ENCODE measurements at regions not wholly inside any gene's neighbourhood (a gene's known extent, or its start where the extent isn't known, plus 50 kb on each side); places are given as distances from the start of the nearest gene placed in this dataset.

DNA sequence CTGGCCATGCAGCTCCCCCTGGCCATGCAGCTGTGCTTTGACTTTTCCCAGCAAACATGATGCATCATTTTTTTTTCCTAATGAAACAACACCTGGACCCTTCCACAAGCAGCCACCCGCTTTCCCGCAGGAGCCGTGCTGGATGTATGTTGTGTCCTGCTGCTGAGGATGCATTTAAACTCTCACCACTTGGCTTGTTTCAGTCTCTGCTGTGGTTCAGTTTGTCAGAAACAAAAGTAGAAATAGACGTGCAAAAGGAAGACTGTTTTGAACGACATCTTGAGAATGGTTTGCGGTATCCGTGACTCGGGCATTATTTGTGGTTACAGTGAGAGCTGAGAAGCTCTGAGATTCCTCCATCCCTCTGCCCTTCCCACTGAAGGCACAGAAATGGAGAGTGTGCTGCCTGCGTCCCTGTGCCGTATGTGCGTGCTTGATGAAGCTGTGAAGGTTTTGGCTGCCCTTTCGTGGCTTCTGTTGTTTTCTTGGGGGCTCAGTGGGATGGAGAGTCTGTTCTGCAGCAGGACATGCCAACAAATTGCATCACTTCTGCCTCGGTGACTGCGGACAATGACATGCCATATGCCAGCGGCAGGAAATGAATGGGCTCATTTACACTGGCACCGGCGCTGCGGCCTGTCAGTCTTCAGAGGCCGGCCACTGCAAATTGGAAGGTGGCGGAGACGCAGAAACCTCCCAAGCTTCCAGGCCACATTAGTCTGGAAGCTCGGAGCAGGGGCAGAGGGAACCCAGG lies 417.7 kb upstream of the SALL3 start:
- no peak for DNase-seq
- Histone ChIP-seq H3K27me3 (peaks cover 0 to 4% of the 10 kb centered on the region in 2 donors), H3K4me1 (no peaks in the 10 kb centered on the region), H3K9me3 (no peaks in the 10 kb centered on the region), H3K27ac (no peak overlapping the region), H3K4me3 (no peak overlapping the region), H3K36me3 (no peaks in the 10 kb centered on the region)
- intact Hi-C loops (cut with DNase I; ENCODE audit: low total_unique reads), result no loop called here
- no peak for TF ChIP-seq CTCF (IDR thresholded peaks at IDR 0.05)

GRCh38 chr18:78562531-78562961 lies 417.1 kb upstream of the SALL3 start:
- Histone ChIP-seq H3K9me3 (no peaks in the 10 kb centered on the region), H3K36me3 (no peaks in the 10 kb centered on the region), H3K4me1 (no peaks in the 10 kb centered on the region), H3K27ac (no peak overlapping the region), H3K27me3 (peaks cover 0 to 4% of the 10 kb centered on the region in 2 donors), H3K4me3 (no peak overlapping the region)
- DNase-seq, result no peak
- TF ChIP-seq CTCF (IDR thresholded peaks at IDR 0.05), result no peak
- intact Hi-C loops (cut with DNase I; ENCODE audit: low total_unique reads), result no loop called here

DNA sequence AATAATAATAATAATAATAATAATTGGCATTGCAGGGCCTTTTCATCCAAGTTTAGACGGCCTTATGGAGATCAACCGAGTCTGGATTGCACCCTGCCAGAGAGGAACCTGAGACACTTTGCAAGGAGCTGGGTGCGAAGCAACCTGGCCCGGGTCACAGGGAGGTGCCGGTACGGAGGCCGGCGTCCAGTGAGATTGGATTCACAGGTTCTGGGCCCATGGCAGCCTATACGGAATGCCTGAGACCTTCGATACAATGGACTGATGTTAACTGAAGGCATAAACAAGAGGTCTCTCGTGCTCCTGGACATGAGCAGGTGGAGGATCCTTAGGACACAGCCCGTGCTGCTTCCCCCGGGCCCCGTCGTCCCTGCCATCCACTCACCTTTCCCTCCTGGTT lies 416.5 kb upstream of the SALL3 start:
- no peaks in the 10 kb centered on the region for H3K9me3 ChIP-seq
- intact Hi-C loops (cut with DNase I; ENCODE audit: low total_unique reads), result no loop called here
- no peaks in the 10 kb centered on the region for H3K36me3 ChIP-seq
- H3K27ac ChIP-seq, result no peak overlapping the region
- peaks cover 0 to 4% of the 10 kb centered on the region in 2 donors for H3K27me3 ChIP-seq
- no peak overlapping the region for H3K4me3 ChIP-seq
- no peaks in the 10 kb centered on the region for H3K4me1 ChIP-seq
- DNase-seq, result no peak
- no peak for TF ChIP-seq CTCF (IDR thresholded peaks at IDR 0.05)

GRCh38 chr18:78564030-78564429 lies 415.6 kb upstream of the SALL3 start:
- H3K4me3 ChIP-seq, result no peak overlapping the region
- intact Hi-C loops (cut with DNase I; ENCODE audit: low total_unique reads), result no loop called here
- H3K36me3 ChIP-seq, result no peaks in the 10 kb centered on the region
- peaks cover 0 to 4% of the 10 kb centered on the region in 2 donors for H3K27me3 ChIP-seq
- no peaks in the 10 kb centered on the region for H3K4me1 ChIP-seq
- no peak for DNase-seq
- no peaks in the 10 kb centered on the region for H3K9me3 ChIP-seq
- no peak for TF ChIP-seq CTCF (IDR thresholded peaks at IDR 0.05)
- H3K27ac ChIP-seq, result no peak overlapping the region

DNA sequence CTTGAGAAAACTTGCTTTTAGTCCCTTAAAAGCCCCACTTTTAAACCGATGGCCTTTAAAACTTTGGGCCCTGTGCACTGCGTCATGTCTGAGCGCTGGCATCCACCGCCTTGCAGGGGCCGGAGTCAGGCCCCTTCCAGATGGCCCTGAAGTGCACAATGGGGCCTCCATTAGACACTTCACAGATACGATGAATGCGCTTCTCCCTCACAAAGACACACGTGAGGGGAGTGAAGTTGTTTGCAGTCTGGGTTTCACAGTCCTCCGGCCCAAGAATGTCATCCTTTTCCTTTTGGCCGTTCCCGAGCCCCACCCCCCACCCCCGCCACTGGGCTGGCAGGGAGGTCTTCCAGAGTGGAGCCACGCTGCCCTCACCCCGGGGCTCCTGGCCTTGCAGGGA lies 415.1 kb upstream of the SALL3 start:
- no peak overlapping the region for H3K27ac ChIP-seq
- no peaks in the 10 kb centered on the region for H3K9me3 ChIP-seq
- DNase-seq, result no peak
- H3K36me3 ChIP-seq, result no peaks in the 10 kb centered on the region
- intact Hi-C loops (cut with DNase I; ENCODE audit: low total_unique reads), result no loop called here
- TF ChIP-seq CTCF (IDR thresholded peaks at IDR 0.05), result no peak
- no peaks in the 10 kb centered on the region for H3K4me1 ChIP-seq
- peaks cover 0 to 4% of the 10 kb centered on the region in 2 donors for H3K27me3 ChIP-seq
- H3K4me3 ChIP-seq, result no peak overlapping the region
